ENCODE measurements at regions not wholly inside any gene's neighbourhood (a gene's known extent, or its start where the extent isn't known, plus 50 kb on each side); places are given as distances from the start of the nearest gene placed in this dataset.

GRCh38 chr9:120202856-120203654 lies 376.9 kb downstream of the CDK5RAP2 start:
- ChIA-PET CTCF (no interaction called here), POLR2A (no interaction called here)
- no peak for DNase-seq (ENCODE audit: low read depth, low spot score)
- H3K4me3 ChIP-seq (ENCODE audit: low read depth, low read length) = no peak overlapping the region
- no peak for TF ChIP-seq CTCF (IDR thresholded peaks at IDR 0.05; ENCODE audit: insufficient read depth, low read length, missing control alignments)

- CTCF ChIA-PET = no interaction called here
- no peak for DNase-seq (ENCODE audit: low read depth, low spot score)
- H3K4me3 ChIP-seq (ENCODE audit: low read depth, low read length) = no peak overlapping the region
- POLR2A ChIA-PET = no interaction called here
- TF ChIP-seq CTCF (IDR thresholded peaks at IDR 0.05; ENCODE audit: insufficient read depth, low read length, missing control alignments) = no peak
These were observed 381.9 kb downstream of the CDK5RAP2 start for GRCh38 chr9:120198027-120198426.

GRCh38 chr9:120197605-120198004 lies 382.4 kb downstream of the CDK5RAP2 start:
- CTCF ChIA-PET = no interaction called here
- TF ChIP-seq CTCF (IDR thresholded peaks at IDR 0.05; ENCODE audit: insufficient read depth, low read length, missing control alignments) = no peak
- no peak for DNase-seq (ENCODE audit: low read depth, low spot score)
- H3K4me3 ChIP-seq (ENCODE audit: low read depth, low read length) = no peak overlapping the region
- POLR2A ChIA-PET = no interaction called here

- no peak overlapping the region for H3K4me3 ChIP-seq (ENCODE audit: low read depth, low read length)
- ChIA-PET CTCF (no interaction called here), POLR2A (no interaction called here)
- TF ChIP-seq CTCF (IDR thresholded peaks at IDR 0.05; ENCODE audit: insufficient read depth, low read length, missing control alignments) = no peak
- no peak for DNase-seq (ENCODE audit: low read depth, low spot score)
These were observed 388.8 kb downstream of the CDK5RAP2 start for GRCh38 chr9:120191141-120191540.

- ChIA-PET CTCF (no interaction called here), POLR2A (no interaction called here)
- no peak for DNase-seq (ENCODE audit: low read depth, low spot score)
- TF ChIP-seq CTCF (IDR thresholded peaks at IDR 0.05; ENCODE audit: insufficient read depth, low read length, missing control alignments) = no peak
- no peak overlapping the region for H3K4me3 ChIP-seq (ENCODE audit: low read depth, low read length)
These were observed 392.2 kb downstream of the CDK5RAP2 start for GRCh38 chr9:120187758-120188157.

- H3K4me3 ChIP-seq (ENCODE audit: low read depth, low read length) = no peak overlapping the region
- TF ChIP-seq CTCF (IDR thresholded peaks at IDR 0.05; ENCODE audit: insufficient read depth, low read length, missing control alignments) = no peak
- no peak for DNase-seq (ENCODE audit: low read depth, low spot score)
- ChIA-PET CTCF (no interaction called here), POLR2A (no interaction called here)
These were observed 393.7 kb downstream of the CDK5RAP2 start for GRCh38 chr9:120186276-120186675.
